ENCODE measurements at regions not wholly inside any gene's neighbourhood (a gene's known extent, or its start where the extent isn't known, plus 50 kb on each side); places are given as distances from the start of the nearest gene placed in this dataset.

DNA sequence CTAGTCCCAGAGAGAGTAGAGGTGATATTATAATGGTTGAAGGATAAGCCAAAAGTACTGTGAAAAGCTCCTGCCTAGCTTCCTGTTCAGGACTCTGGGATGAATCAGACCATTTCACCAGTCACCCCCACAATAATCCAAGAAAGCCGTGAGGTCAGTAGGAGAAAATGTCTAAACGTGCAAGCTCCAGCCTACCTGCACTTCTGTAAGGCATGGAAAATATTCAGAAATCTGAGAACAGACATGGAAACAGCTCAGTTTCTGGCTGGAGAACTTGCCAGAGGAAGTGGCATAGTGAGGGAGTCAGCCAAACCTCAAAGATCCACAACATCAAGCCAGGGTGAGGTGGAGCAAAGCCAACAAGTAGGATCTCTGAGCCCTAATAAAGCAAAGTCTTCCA lies 58.2 kb downstream of the ELAPOR2 start:
- intact Hi-C loops (cut with micrococcal nuclease; ENCODE audit: unreplicated experiment) = no loop called here
- H3K9me3 ChIP-seq = no peaks in the 10 kb centered on the region
- ChIA-PET CTCF (no interaction called here), POLR2A (no interaction called here)
- no peaks in the 10 kb centered on the region for H3K36me3 ChIP-seq (ENCODE audit: control insufficient read depth, insufficient read depth, low read length)
- BruUV-seq (replicated peaks) = no TSS peak
- TF ChIP-seq, protein P1, sequence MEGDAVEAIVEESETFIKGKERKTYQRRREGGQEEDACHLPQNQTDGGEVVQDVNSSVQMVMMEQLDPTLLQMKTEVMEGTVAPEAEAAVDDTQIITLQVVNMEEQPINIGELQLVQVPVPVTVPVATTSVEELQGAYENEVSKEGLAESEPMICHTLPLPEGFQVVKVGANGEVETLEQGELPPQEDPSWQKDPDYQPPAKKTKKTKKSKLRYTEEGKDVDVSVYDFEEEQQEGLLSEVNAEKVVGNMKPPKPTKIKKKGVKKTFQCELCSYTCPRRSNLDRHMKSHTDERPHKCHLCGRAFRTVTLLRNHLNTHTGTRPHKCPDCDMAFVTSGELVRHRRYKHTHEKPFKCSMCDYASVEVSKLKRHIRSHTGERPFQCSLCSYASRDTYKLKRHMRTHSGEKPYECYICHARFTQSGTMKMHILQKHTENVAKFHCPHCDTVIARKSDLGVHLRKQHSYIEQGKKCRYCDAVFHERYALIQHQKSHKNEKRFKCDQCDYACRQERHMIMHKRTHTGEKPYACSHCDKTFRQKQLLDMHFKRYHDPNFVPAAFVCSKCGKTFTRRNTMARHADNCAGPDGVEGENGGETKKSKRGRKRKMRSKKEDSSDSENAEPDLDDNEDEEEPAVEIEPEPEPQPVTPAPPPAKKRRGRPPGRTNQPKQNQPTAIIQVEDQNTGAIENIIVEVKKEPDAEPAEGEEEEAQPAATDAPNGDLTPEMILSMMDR (IDR thresholded peaks at IDR 0.05; ENCODE audit: insufficient read depth in 1 of 2, low read depth in 1 of 2, low read length in 1 of 2, severe bottlenecking in 1 of 2, unreplicated experiment in 1 of 2) = no peak
- Mint-ChIP-seq H3K9me3 (ENCODE audit: unreplicated experiment) (no peaks in the 10 kb centered on the region), H3K27ac (ENCODE audit: unreplicated experiment) (no peak overlapping the region), H3K27me3 (ENCODE audit: insufficient read depth, unreplicated experiment) (peaks cover 4% of the 10 kb centered on the region), H3K4me3 (ENCODE audit: unreplicated experiment) (no peak overlapping the region), H3K36me3 (ENCODE audit: insufficient read depth, unreplicated experiment) (no peaks in the 10 kb centered on the region), H3K4me1 (ENCODE audit: low read depth, unreplicated experiment) (no peaks in the 10 kb centered on the region)
- H3K27me3 ChIP-seq (replicated peaks; ENCODE audit: control insufficient read depth, insufficient read depth, low read length) = no peaks in the 10 kb centered on the region
- H3K4me3 ChIP-seq (ENCODE audit: low read depth, low read length) = no peak overlapping the region
- no peak for DNase-seq
- H3K4me1 ChIP-seq = no peaks in the 10 kb centered on the region

DNA sequence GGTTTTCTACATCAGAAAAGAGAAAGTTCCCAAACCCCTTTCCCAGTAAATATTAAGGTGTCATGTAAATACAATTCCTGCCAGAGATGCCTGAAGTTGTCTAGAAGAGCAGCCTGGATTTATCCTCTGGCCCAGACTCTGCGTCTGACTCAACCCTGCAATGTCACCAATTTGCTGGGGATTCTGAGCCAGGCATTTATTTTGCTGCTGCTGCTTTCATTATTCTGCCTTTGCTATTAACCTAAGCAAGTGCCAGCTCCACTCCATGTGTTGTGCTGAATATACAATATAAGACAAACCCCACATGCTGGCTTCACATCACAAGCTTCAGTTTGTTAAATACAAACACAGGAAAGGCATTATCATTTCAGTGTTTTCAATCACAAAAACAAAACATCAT lies 59.1 kb downstream of the ELAPOR2 start:
- peaks cover 9% of the 10 kb centered on the region for H3K27me3 Mint-ChIP-seq (ENCODE audit: insufficient read depth, unreplicated experiment)

DNA sequence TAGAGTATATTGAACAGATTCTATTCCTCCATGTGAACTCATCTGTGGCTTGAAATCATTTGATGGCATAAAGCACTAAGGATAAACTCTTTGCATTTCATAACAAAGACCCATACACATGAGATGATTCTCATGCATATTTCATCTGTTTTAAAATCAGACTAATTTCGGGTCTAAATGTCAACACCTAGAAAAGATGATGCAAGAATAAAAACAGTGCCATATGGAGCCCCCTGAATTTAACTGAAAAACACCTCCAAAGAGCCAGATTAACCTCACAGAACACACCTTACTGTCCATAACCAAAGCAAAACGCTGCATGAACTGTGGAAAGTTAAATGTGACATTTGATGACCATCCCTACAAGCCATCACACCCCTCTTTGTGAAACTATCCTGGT lies 59.7 kb downstream of the ELAPOR2 start:
- no TSS peak for BruUV-seq (replicated peaks)

More for the DNA sequence above, 59.1 kb downstream of the ELAPOR2 start:
- H3K4me3 ChIP-seq (ENCODE audit: low read depth, low read length) = no peak overlapping the region
- no peaks in the 10 kb centered on the region for H3K9me3 ChIP-seq
- intact Hi-C loops (cut with micrococcal nuclease; ENCODE audit: unreplicated experiment) = no loop called here
- no peaks in the 10 kb centered on the region for H3K4me1 ChIP-seq
- no TSS peak for BruUV-seq (replicated peaks)
- no peak overlapping the region for H3K27ac Mint-ChIP-seq (ENCODE audit: unreplicated experiment)
- ChIA-PET POLR2A (no interaction called here), CTCF (no interaction called here)
- H3K36me3 Mint-ChIP-seq (ENCODE audit: insufficient read depth, unreplicated experiment) = no peaks in the 10 kb centered on the region
- DNase-seq = no peak
- no peaks in the 10 kb centered on the region for H3K36me3 ChIP-seq (ENCODE audit: control insufficient read depth, insufficient read depth, low read length)
- H3K9me3 Mint-ChIP-seq (ENCODE audit: unreplicated experiment) = no peaks in the 10 kb centered on the region
- no peak overlapping the region for H3K4me3 Mint-ChIP-seq (ENCODE audit: unreplicated experiment)
- no peaks in the 10 kb centered on the region for H3K27me3 ChIP-seq (replicated peaks; ENCODE audit: control insufficient read depth, insufficient read depth, low read length)
- TF ChIP-seq, protein P1 (IDR thresholded peaks at IDR 0.05; ENCODE audit: insufficient read depth in 1 of 2, low read depth in 1 of 2, low read length in 1 of 2, severe bottlenecking in 1 of 2, unreplicated experiment in 1 of 2) = no peak
- no peaks in the 10 kb centered on the region for H3K4me1 Mint-ChIP-seq (ENCODE audit: low read depth, unreplicated experiment)

More for the DNA sequence above, 59.7 kb downstream of the ELAPOR2 start:
- Histone ChIP-seq H3K36me3 (ENCODE audit: control insufficient read depth, insufficient read depth, low read length) (no peaks in the 10 kb centered on the region), H3K9me3 (no peaks in the 10 kb centered on the region), H3K4me3 (ENCODE audit: low read depth, low read length) (no peak overlapping the region), H3K27me3 (replicated peaks; ENCODE audit: control insufficient read depth, insufficient read depth, low read length) (no peaks in the 10 kb centered on the region), H3K4me1 (no peaks in the 10 kb centered on the region)
- Mint-ChIP-seq H3K27me3 (ENCODE audit: insufficient read depth, unreplicated experiment) (peaks cover 7% of the 10 kb centered on the region), H3K4me3 (ENCODE audit: unreplicated experiment) (no peak overlapping the region), H3K4me1 (ENCODE audit: low read depth, unreplicated experiment) (no peaks in the 10 kb centered on the region), H3K36me3 (ENCODE audit: insufficient read depth, unreplicated experiment) (no peaks in the 10 kb centered on the region), H3K9me3 (ENCODE audit: unreplicated experiment) (no peaks in the 10 kb centered on the region), H3K27ac (ENCODE audit: unreplicated experiment) (no peak overlapping the region)
- CTCF ChIA-PET = no interaction called here
- POLR2A ChIA-PET = no interaction called here
- TF ChIP-seq, protein P1 (IDR thresholded peaks at IDR 0.05; ENCODE audit: insufficient read depth in 1 of 2, low read depth in 1 of 2, low read length in 1 of 2, severe bottlenecking in 1 of 2, unreplicated experiment in 1 of 2) = no peak
- intact Hi-C loops (cut with micrococcal nuclease; ENCODE audit: unreplicated experiment) = no loop called here
- DNase-seq = no peak

Measured in Caco-2 (cell line).